C4-2B (cell line): ENCODE measurements at regions not wholly inside any gene's neighbourhood (a gene's known extent, or its start where the extent isn't known, plus 50 kb on each side); places are given as distances from the start of the nearest gene placed in this dataset.
"Not testable (repeated sequence)": the region's sequence is repeated elsewhere in the genome, so short reads cannot be mapped to it uniquely, and the experiment has no call there.

Experiments
- H3K27ac ChIP-seq: fragments of 450-650 bp; 2 replicates; pipeline ENCODE4 v1.5.1; 2017
- CTCF ChIP-seq: fragments of 450-650 bp; conservative IDR thresholded peaks from 2 replicates; pipeline ENCODE4 v1.5.1; 2017; ENCODE audit warnings: mild to moderate bottlenecking
- ZFX ChIP-seq: fragments of 450-650 bp; IDR thresholded peaks from 2 replicates; pipeline ENCODE4 v1.6.1; 2017

GRCh38 chr10:30748152-30748973 lies 118.8 kb upstream of the LYZL2 start:
- H3K27ac ChIP-seq: no peak overlapping the region
- no peak for TF ChIP-seq CTCF
- TF ChIP-seq ZFX: no peak

GRCh38 chr10:30747633-30748032 lies 118.1 kb upstream of the LYZL2 start:
- no peak overlapping the region for H3K27ac ChIP-seq

GRCh38 chr10:30745953-30746352 lies 116.4 kb upstream of the LYZL2 start:
- TF ChIP-seq CTCF (no peak), ZFX (no peak)
- no peak overlapping the region for H3K27ac ChIP-seq

More at GRCh38 chr10:30747633-30748032, 118.1 kb upstream of the LYZL2 start:
- no peak for TF ChIP-seq ZFX
- TF ChIP-seq CTCF: no peak

- TF ChIP-seq CTCF: no peak
- no peak for TF ChIP-seq ZFX
- H3K27ac ChIP-seq: no peak overlapping the region
These were observed 114.6 kb upstream of the LYZL2 start for GRCh38 chr10:30744106-30744505.

- H3K27ac ChIP-seq: no peak overlapping the region
- TF ChIP-seq ZFX (no peak), CTCF (no peak)
These were observed 114.0 kb upstream of the LYZL2 start for GRCh38 chr10:30743586-30743985.

- no peak for TF ChIP-seq ZFX
- no peak for TF ChIP-seq CTCF
- no peak overlapping the region for H3K27ac ChIP-seq
These were observed 112.9 kb upstream of the LYZL2 start for GRCh38 chr10:30742471-30742870.

GRCh38 chr10:30740774-30741173 lies 111.2 kb upstream of the LYZL2 start:
- not testable (repeated sequence) for H3K27ac ChIP-seq

- H3K27ac ChIP-seq: no peak overlapping the region
- TF ChIP-seq CTCF: no peak
- no peak for TF ChIP-seq ZFX
These were observed 108.9 kb upstream of the LYZL2 start for GRCh38 chr10:30738416-30738815.
